Osteocyte (in vitro differentiated cells): ENCODE measurements at regions not wholly inside any gene's neighbourhood (a gene's known extent, or its start where the extent isn't known, plus 50 kb on each side); places are given as distances from the start of the nearest gene placed in this dataset.

Experiments used
- DNase-seq: peaks from one replicate; pipeline ENCODE4 v3.0.0; 2021; ENCODE audit warnings: mixed read lengths; ENCODE audit not compliant: unreplicated experiment; ENCODE audit errors: extremely low spot score
- H3K27ac Mint-ChIP-seq: one replicate; pipeline ENCODE4 v1.8.0; 2021; ENCODE audit warnings: mild to moderate bottlenecking, mixed read lengths; ENCODE audit not compliant: unreplicated experiment
- H3K27me3 Mint-ChIP-seq: one replicate; pipeline ENCODE4 v1.8.0; 2021; ENCODE audit warnings: mixed read lengths; ENCODE audit not compliant: unreplicated experiment
- H3K36me3 Mint-ChIP-seq: one replicate; pipeline ENCODE4 v1.8.0; 2021; ENCODE audit warnings: mixed read lengths; ENCODE audit not compliant: unreplicated experiment
- H3K4me1 Mint-ChIP-seq: one replicate; pipeline ENCODE4 v1.8.0; 2021; ENCODE audit warnings: mixed read lengths; ENCODE audit not compliant: unreplicated experiment
- H3K4me3 Mint-ChIP-seq: one replicate; pipeline ENCODE4 v1.8.0; 2021; ENCODE audit warnings: mild to moderate bottlenecking, moderate library complexity, mixed read lengths; ENCODE audit not compliant: unreplicated experiment
- H3K9me3 Mint-ChIP-seq: one replicate; pipeline ENCODE4 v1.8.0; 2021; ENCODE audit warnings: mixed read lengths; ENCODE audit not compliant: unreplicated experiment
- TF ChIP-seq, protein P1 (sequence below): fragments of 200-600 bp; sonication (generic); IDR thresholded peaks from 2 replicates; pipeline ENCODE4 v1.5.0; 2021; ENCODE audit warnings: antibody characterized with exemption, mild to moderate bottlenecking, moderate library complexity

DNA sequence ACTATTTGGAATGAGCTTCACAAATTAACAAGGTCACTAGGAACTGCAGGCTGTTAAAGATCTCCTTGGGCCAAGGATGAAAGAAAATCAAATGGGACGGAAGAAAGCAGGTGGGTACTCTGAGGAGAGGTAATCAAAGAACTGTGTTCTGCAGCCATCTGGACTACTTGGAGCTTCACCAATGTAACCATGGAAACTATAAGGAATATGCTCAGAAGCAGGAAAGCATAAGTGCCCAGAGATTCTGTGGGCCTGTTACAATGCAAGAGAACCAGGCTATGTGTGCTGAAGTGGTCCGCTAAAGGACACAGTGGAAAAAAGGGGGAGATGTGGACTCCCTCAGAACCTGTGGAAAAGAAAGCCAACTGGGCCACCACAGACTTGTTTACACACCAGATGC, 238.5 kb downstream of the PTGER3 start:
- Mint-ChIP-seq H3K4me3 (no peak overlapping the region), H3K9me3 (peaks cover 4% of the 10 kb centered on the region), H3K27ac (no peak overlapping the region), H3K4me1 (no peaks in the 10 kb centered on the region), H3K27me3 (peaks cover 2% of the 10 kb centered on the region), H3K36me3 (no peaks in the 10 kb centered on the region)
- TF ChIP-seq, protein P1, sequence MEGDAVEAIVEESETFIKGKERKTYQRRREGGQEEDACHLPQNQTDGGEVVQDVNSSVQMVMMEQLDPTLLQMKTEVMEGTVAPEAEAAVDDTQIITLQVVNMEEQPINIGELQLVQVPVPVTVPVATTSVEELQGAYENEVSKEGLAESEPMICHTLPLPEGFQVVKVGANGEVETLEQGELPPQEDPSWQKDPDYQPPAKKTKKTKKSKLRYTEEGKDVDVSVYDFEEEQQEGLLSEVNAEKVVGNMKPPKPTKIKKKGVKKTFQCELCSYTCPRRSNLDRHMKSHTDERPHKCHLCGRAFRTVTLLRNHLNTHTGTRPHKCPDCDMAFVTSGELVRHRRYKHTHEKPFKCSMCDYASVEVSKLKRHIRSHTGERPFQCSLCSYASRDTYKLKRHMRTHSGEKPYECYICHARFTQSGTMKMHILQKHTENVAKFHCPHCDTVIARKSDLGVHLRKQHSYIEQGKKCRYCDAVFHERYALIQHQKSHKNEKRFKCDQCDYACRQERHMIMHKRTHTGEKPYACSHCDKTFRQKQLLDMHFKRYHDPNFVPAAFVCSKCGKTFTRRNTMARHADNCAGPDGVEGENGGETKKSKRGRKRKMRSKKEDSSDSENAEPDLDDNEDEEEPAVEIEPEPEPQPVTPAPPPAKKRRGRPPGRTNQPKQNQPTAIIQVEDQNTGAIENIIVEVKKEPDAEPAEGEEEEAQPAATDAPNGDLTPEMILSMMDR = no peak
- DNase-seq = no peak

DNA sequence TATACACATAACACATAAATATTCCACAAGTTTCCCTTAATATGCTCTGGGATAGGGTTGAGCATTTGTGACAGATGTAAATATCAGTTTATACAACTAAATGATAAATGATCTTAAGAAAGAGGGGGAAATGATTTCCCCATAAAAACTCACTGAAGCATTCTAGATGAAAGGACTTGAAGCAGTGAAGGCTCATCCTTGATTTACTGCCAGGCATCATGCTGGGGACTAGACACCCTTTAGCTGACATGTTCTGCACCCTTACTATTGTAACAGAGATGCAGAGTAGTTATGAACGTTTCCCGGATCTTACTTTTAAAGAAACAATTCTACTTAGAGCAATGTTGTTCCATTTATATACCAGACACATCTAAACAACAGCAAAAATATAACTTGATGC, 235.8 kb downstream of the PTGER3 start:
- TF ChIP-seq, protein P1 = no peak
- H3K36me3 Mint-ChIP-seq = no peaks in the 10 kb centered on the region
- peaks cover 4% of the 10 kb centered on the region for H3K9me3 Mint-ChIP-seq
- H3K27me3 Mint-ChIP-seq = peaks cover 2% of the 10 kb centered on the region
- no peak for DNase-seq
- H3K27ac Mint-ChIP-seq = no peak overlapping the region
- no peaks in the 10 kb centered on the region for H3K4me1 Mint-ChIP-seq
- no peak overlapping the region for H3K4me3 Mint-ChIP-seq

DNA sequence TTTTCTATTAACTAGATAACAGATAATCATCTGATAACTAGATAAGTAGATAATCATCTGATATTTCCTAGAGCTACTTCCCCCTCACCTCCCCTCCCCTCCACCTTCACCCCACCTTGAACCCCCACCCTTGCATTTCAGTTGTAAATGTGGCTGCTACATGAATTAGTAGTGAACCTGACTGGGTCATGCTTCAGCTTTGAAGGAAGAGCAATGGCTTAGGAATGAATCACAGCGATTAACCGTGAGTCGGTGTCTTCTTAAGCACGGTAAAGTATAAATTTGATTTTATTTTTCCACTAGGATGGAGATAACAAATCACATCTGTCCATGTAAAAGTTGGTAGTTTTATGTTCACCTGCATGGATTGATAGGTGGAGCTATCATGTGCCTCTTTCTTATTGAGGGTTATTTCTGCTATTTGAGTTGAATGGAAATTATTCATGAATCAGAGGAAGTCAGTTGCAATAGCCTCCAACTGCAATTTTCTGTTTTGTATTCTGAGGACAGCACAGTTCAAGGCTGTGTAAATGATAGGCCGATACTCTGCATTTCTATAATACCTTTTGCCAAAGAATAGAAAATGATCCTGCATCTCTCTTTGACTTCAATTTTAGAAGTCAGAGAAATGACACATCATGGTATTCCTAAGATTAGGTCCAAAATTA, 235.0 kb downstream of the PTGER3 start:
- H3K9me3 Mint-ChIP-seq = peaks cover 4% of the 10 kb centered on the region
- no peak overlapping the region for H3K27ac Mint-ChIP-seq
- TF ChIP-seq, protein P1 = no peak
- H3K36me3 Mint-ChIP-seq = no peaks in the 10 kb centered on the region
- no peak overlapping the region for H3K4me3 Mint-ChIP-seq
- H3K4me1 Mint-ChIP-seq = no peaks in the 10 kb centered on the region
- peaks cover 2% of the 10 kb centered on the region for H3K27me3 Mint-ChIP-seq
- no peak for DNase-seq

DNA sequence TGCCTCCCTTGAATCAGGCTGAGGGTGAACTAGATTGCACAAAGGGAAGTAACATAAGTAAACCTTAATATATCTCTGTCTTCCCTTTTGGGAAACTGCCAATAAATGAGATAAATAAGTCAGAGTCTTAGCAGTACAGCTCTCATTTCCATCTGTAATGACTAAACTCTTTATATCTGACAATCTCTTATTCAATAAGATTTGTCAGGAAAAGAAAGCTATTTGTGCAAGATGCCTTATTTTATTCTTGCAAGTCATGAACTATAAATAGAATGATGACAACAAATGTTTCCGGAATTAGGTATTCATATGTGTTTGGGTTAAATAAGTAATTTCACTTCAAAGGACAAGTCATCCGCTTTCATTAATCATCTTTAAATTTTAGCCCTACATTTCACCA, 229.2 kb downstream of the PTGER3 start:
- no peak overlapping the region for H3K4me3 Mint-ChIP-seq
- peaks cover 2% of the 10 kb centered on the region for H3K27me3 Mint-ChIP-seq
- TF ChIP-seq, protein P1 = no peak
- DNase-seq = no peak
- peaks cover 3% of the 10 kb centered on the region for H3K9me3 Mint-ChIP-seq
- no peaks in the 10 kb centered on the region for H3K4me1 Mint-ChIP-seq
- H3K36me3 Mint-ChIP-seq = no peaks in the 10 kb centered on the region
- no peak overlapping the region for H3K27ac Mint-ChIP-seq

DNA sequence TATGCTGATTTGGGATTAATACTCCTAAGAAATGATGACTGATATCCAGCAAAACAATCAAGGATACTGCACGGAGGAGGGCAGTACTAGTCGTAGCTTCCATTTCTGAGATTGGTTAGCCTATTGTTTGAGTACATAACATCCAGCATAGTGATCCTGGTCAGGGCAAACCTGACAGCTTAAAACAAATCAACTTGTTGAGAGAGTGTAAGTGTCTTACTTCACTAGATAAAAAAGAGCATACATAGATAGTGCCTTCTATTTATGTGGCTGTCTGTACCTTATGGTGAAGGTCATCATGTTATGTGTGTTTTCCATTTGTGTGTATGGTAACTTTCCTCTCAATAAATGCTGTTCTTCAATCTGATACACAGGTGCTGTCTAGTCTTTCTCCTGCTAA, 228.4 kb downstream of the PTGER3 start:
- peaks cover 2% of the 10 kb centered on the region for H3K27me3 Mint-ChIP-seq
- H3K9me3 Mint-ChIP-seq = no peaks in the 10 kb centered on the region
- TF ChIP-seq, protein P1 = no peak
- no peak overlapping the region for H3K27ac Mint-ChIP-seq
- no peaks in the 10 kb centered on the region for H3K4me1 Mint-ChIP-seq
- no peak for DNase-seq
- no peak overlapping the region for H3K4me3 Mint-ChIP-seq
- no peaks in the 10 kb centered on the region for H3K36me3 Mint-ChIP-seq
